B cell (primary cell): ENCODE measurements at regions not wholly inside any gene's neighbourhood (a gene's known extent, or its start where the extent isn't known, plus 50 kb on each side); places are given as distances from the start of the nearest gene placed in this dataset.

Experiments
- ATAC-seq: fragments of 200-7000 bp; cut with Tn5 transposase; one replicate; pipeline ENCODE4 v1.10.0; 2021; ENCODE audit warnings: low read depth, mild to moderate bottlenecking, moderate number of reproducible peaks, moderate library complexity
- CTCF ChIA-PET: fragments of 350-600 bp; sonication (Branson Sonifier 250); formaldehyde crosslinking; loops from one replicate; lab custom pipeline; 2021; ENCODE audit warnings: antibody characterized with exemption, inconsistent platforms; lab: Charles Lee
- POLR2A ChIA-PET: fragments of 350-600 bp; sonication (Branson Sonifier 250); formaldehyde crosslinking; loops from one replicate; lab custom pipeline; 2021; ENCODE audit warnings: antibody characterized with exemption; lab: Charles Lee
- DNase-seq: peaks from one replicate; pipeline ENCODE4 v3.0.0; 2013
- H2AFZ ChIP-seq: 2 replicates; pipeline ENCODE4 v1.6.1; 2012; ENCODE audit warnings: mild to moderate bottlenecking, low read depth, low read length; ENCODE audit not compliant: insufficient read depth, poor library complexity, severe bottlenecking
- H3K27ac ChIP-seq, 2 donors: 1 replicate in 1 of 2; 2 replicates in 1 of 2; pipeline ENCODE4 v1.5.1; 2012 to 2013; ENCODE audit warnings: low read length in 2 of 2, mild to moderate bottlenecking in 2 of 2, moderate library complexity in 1 of 2
- H3K27me3 ChIP-seq, 4 experiments: fragments of 200-600 bp in 1 of 4; sonication (generic) in 1 of 4; replicated peaks in 1 of 4; 1 replicate in 2 of 4; 2 replicates in 2 of 4; pipeline versions ENCODE4 v1.6.1 to v1.7.0; 2013 to 2016; ENCODE audit warnings: low read length in 3 of 4, mild to moderate bottlenecking in 2 of 4, mixed read lengths in 1 of 4, moderate library complexity in 1 of 4; ENCODE audit not compliant: insufficient read depth in 4 of 4, control insufficient read depth in 3 of 4; ENCODE audit errors: control extremely low read depth in 1 of 4
- H3K36me3 ChIP-seq, 2 experiments: replicated peaks in 1 of 2; 1 replicate in 1 of 2; 2 replicates in 1 of 2; pipeline versions ENCODE4 v1.6.1 to v1.7.1; 2013; ENCODE audit warnings: low read length in 1 of 2; ENCODE audit not compliant: insufficient read depth in 2 of 2, control insufficient read depth in 1 of 2; ENCODE audit errors: control extremely low read depth in 1 of 2, extremely low read depth in 1 of 2
- H3K4me1 ChIP-seq, 2 donors: fragments of 200-600 bp in 1 of 2; sonication (generic) in 1 of 2; 1 replicate in 1 of 2; 2 replicates in 1 of 2; pipeline versions ENCODE4 v1.5.1 to v1.6.1; 2013 to 2017; ENCODE audit warnings: low read length in 2 of 2; ENCODE audit not compliant: control insufficient read depth in 2 of 2, insufficient read depth in 2 of 2
- H3K4me2 ChIP-seq: replicated peaks from 2 replicates; pipeline ENCODE3; 2012; ENCODE audit warnings: mild to moderate bottlenecking, low read depth, low read length; ENCODE audit not compliant: poor library complexity, severe bottlenecking
- H3K4me3 ChIP-seq, 5 experiments: fragments of 200-600 bp in 1 of 5; sonication (generic) in 1 of 5; 1 replicate in 3 of 5; 2 replicates in 2 of 5; pipeline versions ENCODE4 v1.5.1 to v1.7.0; 2011 to 2016; ENCODE audit warnings: low read length in 4 of 5, mild to moderate bottlenecking in 4 of 5, low read depth in 2 of 5, control low read depth in 1 of 5, moderate library complexity in 1 of 5; ENCODE audit not compliant: insufficient read depth in 1 of 5; ENCODE audit errors: control extremely low read depth in 1 of 5, extremely low read depth in 1 of 5
- H3K79me2 ChIP-seq: fragments of 200-600 bp; sonication (generic); one replicate; pipeline ENCODE4 v1.6.0; 2016; ENCODE audit warnings: low read length; ENCODE audit not compliant: control insufficient read depth, insufficient read depth
- H3K9ac ChIP-seq: fragments of 200-600 bp; sonication (generic); 2 replicates; pipeline ENCODE4 v1.6.1; 2017; ENCODE audit warnings: mild to moderate bottlenecking, low read length, moderate library complexity
- H3K9me3 ChIP-seq, 3 donors: one replicate each; pipeline versions ENCODE4 v1.6.1 to v1.7.1; 2013; ENCODE audit warnings: low read length in 2 of 3; ENCODE audit not compliant: control insufficient read depth in 2 of 3, insufficient read depth in 1 of 3; ENCODE audit errors: control extremely low read depth in 1 of 3
- H4K20me1 ChIP-seq: 2 replicates; pipeline ENCODE4 v1.6.0; 2012; ENCODE audit warnings: mild to moderate bottlenecking, low read length; ENCODE audit not compliant: insufficient read depth, control insufficient read depth, poor library complexity, severe bottlenecking
- H3K27ac Mint-ChIP-seq: one replicate; pipeline ENCODE4 v1.8.0; 2021; ENCODE audit warnings: mixed read lengths
- H3K27me3 Mint-ChIP-seq: one replicate; pipeline ENCODE4 v1.8.0; 2021; ENCODE audit warnings: mixed read lengths
- H3K4me1 Mint-ChIP-seq: one replicate; pipeline ENCODE4 v1.8.0; 2021; ENCODE audit warnings: mixed read lengths
- H3K4me3 Mint-ChIP-seq: one replicate; pipeline ENCODE4 v1.8.0; 2021; ENCODE audit warnings: mixed read lengths
- H3K9me3 Mint-ChIP-seq: one replicate; pipeline ENCODE4 v1.8.0; 2022; ENCODE audit warnings: mixed read lengths; ENCODE audit not compliant: insufficient read depth
- CTCF ChIP-seq: fragments of 200-600 bp; IDR thresholded peaks from one replicate; pipeline ENCODE4 v1.8.0; 2022; ENCODE audit warnings: antibody characterized with exemption, mild to moderate bottlenecking
- EZH2 ChIP-seq: IDR thresholded peaks from 2 replicates; pipeline ENCODE4 v1.6.1; 2012; ENCODE audit warnings: borderline replicate concordance, low read depth, mild to moderate bottlenecking, moderate library complexity, low read length; ENCODE audit not compliant: insufficient read depth, poor library complexity, severe bottlenecking
- WGBS: methylation state at CpG from one replicate; pipeline ENCODE4 v1.1.5; 2013; ENCODE audit warnings: missing lambda C conversion rate; ENCODE audit not compliant: insufficient coverage; 5-methylcytosine and 5-hydroxymethylcytosine counted together
- intact Hi-C: fragments of 100-400 bp; cut with micrococcal nuclease; formaldehyde crosslinking; loops from one replicate; pipeline ENCODE4 v1.10.0; 2022

- Histone ChIP-seq H2AFZ (no peak overlapping the region), H3K4me1 (peaks cover under 1% of the 10 kb centered on the region in 2 donors), H3K9ac (no peak overlapping the region), H3K4me2 (no peak overlapping the region), H4K20me1 (no peaks in the 10 kb centered on the region), H3K36me3 (no peaks in the 10 kb centered on the region), H3K9me3 (no peaks in the 10 kb centered on the region), H3K27me3 (no peaks in the 10 kb centered on the region), H3K79me2 (no peaks in the 10 kb centered on the region), H3K4me3 (no peak overlapping the region), H3K27ac (no peak overlapping the region)
- H3K4me1 Mint-ChIP-seq: peaks cover under 1% of the 10 kb centered on the region
- TF ChIP-seq CTCF: no peak
- TF ChIP-seq EZH2: no peak
- H3K27ac Mint-ChIP-seq: no peak overlapping the region
- ATAC-seq (no peak), DNase-seq (no peak)
- intact Hi-C loops: no loop called here
- no peaks in the 10 kb centered on the region for H3K9me3 Mint-ChIP-seq
- ChIA-PET POLR2A (no interaction called here), CTCF (no interaction called here)
- H3K27me3 Mint-ChIP-seq: peaks cover 4% of the 10 kb centered on the region
- no peak overlapping the region for H3K4me3 Mint-ChIP-seq
Measured at GRCh38 chr14:71296184-71296583, 388.9 kb downstream of the PCNX1 start.

GRCh38 chr14:71300566-71301330 lies 393.5 kb downstream of the PCNX1 start:
- POLR2A ChIA-PET: no interaction called here
- Histone ChIP-seq H4K20me1 (no peaks in the 10 kb centered on the region), H3K4me3 (no peak overlapping the region), H3K79me2 (no peaks in the 10 kb centered on the region), H3K27ac (no peak overlapping the region), H3K9ac (no peak overlapping the region), H3K27me3 (no peaks in the 10 kb centered on the region), H3K4me1 (no peaks in the 10 kb centered on the region), H3K9me3 (peaks cover 0 to 9% (median 7%) of the 10 kb centered on the region in 3 donors), H2AFZ (no peak overlapping the region), H3K36me3 (no peaks in the 10 kb centered on the region), H3K4me2 (no peak overlapping the region)
- Mint-ChIP-seq H3K4me3 (no peak overlapping the region), H3K27ac (no peak overlapping the region), H3K27me3 (peaks cover 11% of the 10 kb centered on the region), H3K9me3 (peaks cover 8% of the 10 kb centered on the region), H3K4me1 (no peaks in the 10 kb centered on the region)
- DNase-seq: no peak
- ATAC-seq: no peak
- intact Hi-C loops: no loop called here
- 71% methylated on average over 1 of the region's 5 CpGs for WGBS
- CTCF ChIA-PET: no interaction called here
- TF ChIP-seq EZH2 (no peak), CTCF (no peak)
